CD4-positive, alpha-beta T cell (primary cell): ENCODE measurements at regions not wholly inside any gene's neighbourhood (a gene's known extent, or its start where the extent isn't known, plus 50 kb on each side); places are given as distances from the start of the nearest gene placed in this dataset.

Experiments
- ATAC-seq: fragments of 200-7000 bp; cut with Tn5 transposase; one replicate; pipeline ENCODE4 v1.10.0; 2022; ENCODE audit warnings: mild to moderate bottlenecking; ENCODE audit not compliant: poor library complexity
- CTCF ChIA-PET: fragments of 350-600 bp; sonication (Branson Sonifier 250); formaldehyde crosslinking; loops from one replicate; lab custom pipeline; 2021; ENCODE audit warnings: antibody characterized with exemption, inconsistent platforms; lab: Charles Lee
- POLR2A ChIA-PET: fragments of 350-600 bp; sonication (Branson Sonifier 250); formaldehyde crosslinking; loops from one replicate; lab custom pipeline; 2021; ENCODE audit warnings: antibody characterized with exemption, inconsistent platforms; lab: Charles Lee
- DNase-seq, 14 experiments: peaks; one replicate each; pipeline ENCODE4 v3.0.0-alpha.2; 2013 to 2020; ENCODE audit warnings: mixed read lengths in 2 of 14
- H3K27ac ChIP-seq, 2 donors: one replicate each; pipeline versions ENCODE4 v1.5.1 to v1.7.0; 2013; ENCODE audit warnings: low read length in 2 of 2, low read depth in 1 of 2, mild to moderate bottlenecking in 1 of 2
- H3K27me3 ChIP-seq, 2 experiments: 1 replicate in 1 of 2; 2 replicates in 1 of 2; pipeline versions ENCODE4 v1.6.1 to v1.7.0; 2013; ENCODE audit warnings: low read length in 2 of 2, control low read depth in 1 of 2, mild to moderate bottlenecking in 1 of 2, moderate library complexity in 1 of 2; ENCODE audit not compliant: insufficient read depth in 2 of 2, control insufficient read depth in 1 of 2
- H3K36me3 ChIP-seq: one replicate; pipeline ENCODE4 v1.6.1; 2013; ENCODE audit warnings: low read length, control low read depth; ENCODE audit not compliant: insufficient read depth
- H3K4me1 ChIP-seq: one replicate; pipeline ENCODE4 v1.6.1; 2013; ENCODE audit warnings: low read length, control low read depth; ENCODE audit not compliant: insufficient read depth
- H3K4me3 ChIP-seq: one replicate; pipeline ENCODE4 v1.5.1; 2013; ENCODE audit warnings: mild to moderate bottlenecking, low read length, moderate library complexity
- H3K9me3 ChIP-seq, 2 experiments: 1 replicate in 1 of 2; 2 replicates in 1 of 2; pipeline versions ENCODE4 v1.6.1 to v1.7.0; 2013; ENCODE audit warnings: low read length in 2 of 2, mild to moderate bottlenecking in 2 of 2, control low read depth in 1 of 2, moderate library complexity in 1 of 2; ENCODE audit not compliant: control insufficient read depth in 1 of 2, insufficient read depth in 1 of 2
- H3K27ac Mint-ChIP-seq: one replicate; pipeline ENCODE4 v1.8.0; 2020; ENCODE audit warnings: mixed read lengths
- H3K27me3 Mint-ChIP-seq: one replicate; pipeline ENCODE4 v1.8.0; 2021; ENCODE audit warnings: mixed read lengths
- H3K36me3 Mint-ChIP-seq: one replicate; pipeline ENCODE4 v1.8.0; 2021; ENCODE audit warnings: low read depth, mixed read lengths
- H3K4me1 Mint-ChIP-seq: one replicate; pipeline ENCODE4 v1.8.0; 2021; ENCODE audit warnings: low read depth, mixed read lengths
- H3K4me3 Mint-ChIP-seq: one replicate; pipeline ENCODE4 v1.8.0; 2020; ENCODE audit warnings: mild to moderate bottlenecking, mixed read lengths
- H3K9me3 Mint-ChIP-seq: one replicate; pipeline ENCODE4 v1.8.0; 2020; ENCODE audit warnings: mixed read lengths
- CTCF ChIP-seq: fragments of 200-600 bp; IDR thresholded peaks from one replicate; pipeline ENCODE4 v1.8.0; 2022; ENCODE audit warnings: antibody characterized with exemption, mild to moderate bottlenecking
- intact Hi-C, 2 experiments: fragments of 100-400 bp; cut with DNase I in 1 of 2; cut with micrococcal nuclease in 1 of 2; formaldehyde crosslinking; loops; one replicate each; pipeline versions ENCODE4 v1.15.1 to v1.9.0; 2023 to 2025; cut with DNase I, micrococcal nuclease

GRCh38 chr10:78435484-78436221 is 402.0 kb downstream of the RPS24 start:
- no peak for TF ChIP-seq CTCF
- no peak for DNase-seq
- Mint-ChIP-seq H3K4me3 (no peak overlapping the region), H3K4me1 (no peaks in the 10 kb centered on the region), H3K9me3 (no peaks in the 10 kb centered on the region), H3K36me3 (no peaks in the 10 kb centered on the region), H3K27ac (no peak overlapping the region), H3K27me3 (peaks cover 19% of the 10 kb centered on the region)
- Histone ChIP-seq H3K27me3 (no peaks in the 10 kb centered on the region), H3K4me1 (no peaks in the 10 kb centered on the region), H3K27ac (no peak overlapping the region), H3K36me3 (no peaks in the 10 kb centered on the region), H3K9me3 (no peaks in the 10 kb centered on the region), H3K4me3 (no peak overlapping the region)
- ChIA-PET POLR2A (no interaction called here), CTCF (no interaction called here)
- intact Hi-C loops: no loop called here
- ATAC-seq: no peak

GRCh38 chr10:78436222-78436573 is 402.5 kb downstream of the RPS24 start:
- H3K4me3 ChIP-seq: no peak overlapping the region
- H3K4me1 ChIP-seq: no peaks in the 10 kb centered on the region
- intact Hi-C loops: no loop called here
- no peaks in the 10 kb centered on the region for H3K9me3 ChIP-seq
- Mint-ChIP-seq H3K9me3 (no peaks in the 10 kb centered on the region), H3K4me3 (no peak overlapping the region), H3K4me1 (no peaks in the 10 kb centered on the region), H3K27me3 (peaks cover 16% of the 10 kb centered on the region), H3K27ac (no peak overlapping the region), H3K36me3 (no peaks in the 10 kb centered on the region)
- H3K36me3 ChIP-seq: no peaks in the 10 kb centered on the region
- no peak overlapping the region for H3K27ac ChIP-seq
- DNase-seq: no peak
- no peak for TF ChIP-seq CTCF
- no peak for ATAC-seq
- ChIA-PET CTCF (no interaction called here), POLR2A (no interaction called here)
- H3K27me3 ChIP-seq: no peaks in the 10 kb centered on the region

DNA sequence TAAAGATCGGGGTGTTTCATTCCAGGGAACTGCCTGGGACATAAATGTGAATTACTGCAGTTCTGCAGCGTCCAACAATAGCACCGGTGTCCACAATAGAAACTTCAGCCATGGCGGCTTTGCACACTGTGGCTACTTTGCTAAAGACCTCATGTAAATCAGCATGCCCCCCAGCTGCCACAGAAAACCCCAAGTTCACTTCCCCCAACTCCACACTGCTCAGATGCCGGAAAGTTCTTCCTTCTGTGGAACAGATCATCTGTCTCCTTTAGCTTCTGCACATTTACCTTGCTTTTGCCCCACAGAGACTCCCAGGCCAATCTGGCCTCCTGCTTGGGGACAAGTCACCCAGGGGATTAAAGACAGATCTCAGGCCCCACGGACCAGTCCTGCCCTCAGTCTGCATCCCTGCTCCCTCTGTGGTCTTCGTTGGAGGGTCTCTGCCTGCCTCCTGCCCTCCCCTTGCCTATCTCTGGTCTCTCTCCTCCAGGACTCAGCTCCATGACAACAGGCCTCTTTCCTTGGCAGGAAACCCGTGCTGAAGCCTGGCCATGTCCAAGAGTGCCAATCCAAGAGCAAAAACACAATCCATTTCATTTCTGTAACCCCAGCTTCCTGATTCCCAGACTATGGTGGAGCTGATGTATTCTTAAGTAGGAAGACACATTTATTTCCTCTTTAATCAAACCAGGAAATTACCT is 403.2 kb downstream of the RPS24 start:
- ATAC-seq: no peak
- Histone ChIP-seq H3K9me3 (no peaks in the 10 kb centered on the region), H3K4me3 (no peak overlapping the region), H3K27ac (no peak overlapping the region), H3K36me3 (no peaks in the 10 kb centered on the region), H3K4me1 (no peaks in the 10 kb centered on the region), H3K27me3 (no peaks in the 10 kb centered on the region)
- TF ChIP-seq CTCF: no peak
- H3K27me3 Mint-ChIP-seq: peaks cover 13% of the 10 kb centered on the region
- POLR2A ChIA-PET: no interaction called here
- peak in 1 of 14 experiments; percentile 17 for DNase-seq
- CTCF ChIA-PET: no interaction called here
- H3K4me3 Mint-ChIP-seq: no peak overlapping the region
- no peaks in the 10 kb centered on the region for H3K4me1 Mint-ChIP-seq
- intact Hi-C loops: no loop called here
- H3K9me3 Mint-ChIP-seq: no peaks in the 10 kb centered on the region
- no peak overlapping the region for H3K27ac Mint-ChIP-seq
- no peaks in the 10 kb centered on the region for H3K36me3 Mint-ChIP-seq
